ENCODE measurements at regions not wholly inside any gene's neighbourhood (a gene's known extent, or its start where the extent isn't known, plus 50 kb on each side); places are given as distances from the start of the nearest gene placed in this dataset.

GRCh38 chr9:86500667-86501435, 146.6 kb upstream of the TUT7 start:
- no peak for TF ChIP-seq CTCF (IDR thresholded peaks at IDR 0.05; ENCODE audit: low read depth, low read length)
- no peak for TF ChIP-seq EZH2phosphoT487 (IDR thresholded peaks at IDR 0.05; ENCODE audit: low read depth)
